Suppressor macrophage treated with lipopolysaccharide for 4 hours (primary cell): ENCODE measurements at regions not wholly inside any gene's neighbourhood (a gene's known extent, or its start where the extent isn't known, plus 50 kb on each side); places are given as distances from the start of the nearest gene placed in this dataset.

ENCODE experiments used
- DNase-seq: peaks from one replicate; pipeline ENCODE4 v3.0.0-alpha.2; 2020

GRCh38 chr20:60541991-60542390 lies 583.8 kb downstream of the CDH26 start:
- no peak for DNase-seq

GRCh38 chr20:60543598-60543997 lies 585.4 kb downstream of the CDH26 start:
- DNase-seq, result no peak

GRCh38 chr20:60553095-60553494 lies 594.9 kb downstream of the CDH26 start:
- DNase-seq, result no peak

- no peak for DNase-seq
Measured at GRCh38 chr20:60558486-60558885, 600.3 kb downstream of the CDH26 start.

GRCh38 chr20:60559462-60559861 lies 601.2 kb downstream of the CDH26 start:
- no peak for DNase-seq

GRCh38 chr20:60561052-60561451 lies 602.8 kb downstream of the CDH26 start:
- DNase-seq, result no peak

GRCh38 chr20:60565083-60565482 lies 606.9 kb downstream of the CDH26 start:
- no peak for DNase-seq

- DNase-seq, result no peak
Measured at GRCh38 chr20:60565551-60565950, 607.3 kb downstream of the CDH26 start.

- no peak for DNase-seq
Measured at GRCh38 chr20:60569116-60569515, 610.9 kb downstream of the CDH26 start.

GRCh38 chr20:60570481-60571277 lies 612.5 kb downstream of the CDH26 start:
- DNase-seq, result no peak

GRCh38 chr20:60573003-60573680 lies 614.9 kb downstream of the CDH26 start:
- no peak for DNase-seq

- no peak for DNase-seq
Measured at GRCh38 chr20:60576236-60576635, 618.0 kb downstream of the CDH26 start.

- DNase-seq, result no peak
Measured at GRCh38 chr20:60579941-60580515, 621.8 kb downstream of the CDH26 start.

- DNase-seq, result no peak
Measured at GRCh38 chr20:60581606-60582115, 623.4 kb downstream of the CDH26 start.

- DNase-seq, result peak; percentile 17
Measured at GRCh38 chr20:60583741-60584140, 625.5 kb downstream of the CDH26 start.

GRCh38 chr20:60584221-60584620 lies 626.0 kb downstream of the CDH26 start:
- no peak for DNase-seq

GRCh38 chr20:60585651-60586050 lies 627.4 kb downstream of the CDH26 start:
- DNase-seq, result no peak

- no peak for DNase-seq
Measured at GRCh38 chr20:60586269-60587050, 628.2 kb downstream of the CDH26 start.

- DNase-seq, result no peak
Measured at GRCh38 chr20:60587986-60588385, 629.8 kb downstream of the CDH26 start.

GRCh38 chr20:60589623-60590022 lies 631.4 kb downstream of the CDH26 start:
- no peak for DNase-seq

GRCh38 chr20:60591172-60591799 lies 633.1 kb downstream of the CDH26 start:
- DNase-seq, result no peak

- DNase-seq, result no peak
Measured at GRCh38 chr20:60598528-60598927, 640.3 kb downstream of the CDH26 start.

- DNase-seq, result no peak
Measured at GRCh38 chr20:60599381-60599780, 641.2 kb downstream of the CDH26 start.
